Loucy (cell line): ENCODE measurements at regions not wholly inside any gene's neighbourhood (a gene's known extent, or its start where the extent isn't known, plus 50 kb on each side); places are given as distances from the start of the nearest gene placed in this dataset.
"Not testable (repeated sequence)": the region's sequence is repeated elsewhere in the genome, so short reads cannot be mapped to it uniquely, and the experiment has no call there.

Experiments
- EZH2phosphoT487 ChIP-seq: fragments of 200-600 bp; IDR thresholded peaks from 2 replicates; pipeline ENCODE4 v1.6.1; 2018; ENCODE audit warnings: antibody characterized with exemption, mild to moderate bottlenecking, moderate library complexity, borderline replicate concordance
- TF ChIP-seq, protein P1 (sequence below): fragments of 200-600 bp; sonication (generic); conservative IDR thresholded peaks from 2 replicates; pipeline ENCODE4 v1.5.1; 2014; ENCODE audit warnings: mild to moderate bottlenecking, antibody characterized with exemption, low read length

DNA sequence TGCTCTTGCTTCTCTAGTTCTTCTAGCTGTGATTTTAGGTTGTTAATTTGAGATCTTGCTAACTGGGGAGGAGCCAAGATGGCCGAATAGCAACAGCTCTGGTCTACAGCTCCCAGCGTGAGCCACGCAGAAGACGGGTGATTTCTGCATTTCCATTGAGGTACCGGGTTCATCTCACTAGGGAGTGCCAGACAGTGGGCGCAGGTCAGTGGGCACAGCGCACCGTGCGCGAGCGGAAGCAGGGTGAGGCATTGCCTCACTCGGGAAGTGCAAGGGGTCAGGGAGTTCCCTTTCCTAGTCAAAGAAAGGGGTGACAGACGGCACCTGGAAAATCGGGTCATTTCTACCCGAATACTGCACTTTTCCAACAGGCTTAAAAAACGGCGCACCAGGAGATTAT is 256.6 kb upstream of the PELI2 start:
- TF ChIP-seq, protein P1, sequence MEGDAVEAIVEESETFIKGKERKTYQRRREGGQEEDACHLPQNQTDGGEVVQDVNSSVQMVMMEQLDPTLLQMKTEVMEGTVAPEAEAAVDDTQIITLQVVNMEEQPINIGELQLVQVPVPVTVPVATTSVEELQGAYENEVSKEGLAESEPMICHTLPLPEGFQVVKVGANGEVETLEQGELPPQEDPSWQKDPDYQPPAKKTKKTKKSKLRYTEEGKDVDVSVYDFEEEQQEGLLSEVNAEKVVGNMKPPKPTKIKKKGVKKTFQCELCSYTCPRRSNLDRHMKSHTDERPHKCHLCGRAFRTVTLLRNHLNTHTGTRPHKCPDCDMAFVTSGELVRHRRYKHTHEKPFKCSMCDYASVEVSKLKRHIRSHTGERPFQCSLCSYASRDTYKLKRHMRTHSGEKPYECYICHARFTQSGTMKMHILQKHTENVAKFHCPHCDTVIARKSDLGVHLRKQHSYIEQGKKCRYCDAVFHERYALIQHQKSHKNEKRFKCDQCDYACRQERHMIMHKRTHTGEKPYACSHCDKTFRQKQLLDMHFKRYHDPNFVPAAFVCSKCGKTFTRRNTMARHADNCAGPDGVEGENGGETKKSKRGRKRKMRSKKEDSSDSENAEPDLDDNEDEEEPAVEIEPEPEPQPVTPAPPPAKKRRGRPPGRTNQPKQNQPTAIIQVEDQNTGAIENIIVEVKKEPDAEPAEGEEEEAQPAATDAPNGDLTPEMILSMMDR, result not testable (repeated sequence)
- TF ChIP-seq EZH2phosphoT487, result not testable (repeated sequence)
